ENCODE measurements at regions not wholly inside any gene's neighbourhood (a gene's known extent, or its start where the extent isn't known, plus 50 kb on each side); places are given as distances from the start of the nearest gene placed in this dataset.

DNA sequence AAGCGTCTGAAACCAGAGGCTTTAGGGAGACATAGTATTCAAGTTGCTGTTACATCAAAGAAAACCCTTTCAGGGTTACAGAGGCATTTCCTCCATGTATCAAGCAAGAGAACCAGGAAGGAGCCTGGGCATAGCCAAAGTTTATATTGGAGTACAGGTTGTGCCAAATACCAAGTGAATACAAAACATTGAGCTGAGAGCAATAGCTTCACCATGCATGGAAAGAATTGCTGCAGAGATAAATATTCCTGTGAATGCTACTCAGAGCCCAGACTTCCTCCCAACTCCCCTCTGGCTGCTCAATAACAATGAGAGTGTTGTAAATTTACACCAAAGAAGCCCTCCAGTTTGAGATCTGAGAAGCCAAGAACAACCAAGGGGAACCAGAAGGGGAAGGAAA, 618.9 kb downstream of the DHX35 start:
- no peaks in the 10 kb centered on the region for H3K4me1 ChIP-seq
- H3K9me3 ChIP-seq (ENCODE audit: control insufficient read depth, low read length) = no peaks in the 10 kb centered on the region
- H3K27me3 ChIP-seq (ENCODE audit: control insufficient read depth, insufficient read depth, low read length) = no peaks in the 10 kb centered on the region
- no peak overlapping the region for H3K9ac ChIP-seq
- H3K79me2 ChIP-seq = no peaks in the 10 kb centered on the region
- H3K36me3 ChIP-seq (ENCODE audit: control insufficient read depth, insufficient read depth, low read length) = no peaks in the 10 kb centered on the region
- H2AFZ ChIP-seq = peak overlapping the region; percentile 9
- TF ChIP-seq, protein P1, sequence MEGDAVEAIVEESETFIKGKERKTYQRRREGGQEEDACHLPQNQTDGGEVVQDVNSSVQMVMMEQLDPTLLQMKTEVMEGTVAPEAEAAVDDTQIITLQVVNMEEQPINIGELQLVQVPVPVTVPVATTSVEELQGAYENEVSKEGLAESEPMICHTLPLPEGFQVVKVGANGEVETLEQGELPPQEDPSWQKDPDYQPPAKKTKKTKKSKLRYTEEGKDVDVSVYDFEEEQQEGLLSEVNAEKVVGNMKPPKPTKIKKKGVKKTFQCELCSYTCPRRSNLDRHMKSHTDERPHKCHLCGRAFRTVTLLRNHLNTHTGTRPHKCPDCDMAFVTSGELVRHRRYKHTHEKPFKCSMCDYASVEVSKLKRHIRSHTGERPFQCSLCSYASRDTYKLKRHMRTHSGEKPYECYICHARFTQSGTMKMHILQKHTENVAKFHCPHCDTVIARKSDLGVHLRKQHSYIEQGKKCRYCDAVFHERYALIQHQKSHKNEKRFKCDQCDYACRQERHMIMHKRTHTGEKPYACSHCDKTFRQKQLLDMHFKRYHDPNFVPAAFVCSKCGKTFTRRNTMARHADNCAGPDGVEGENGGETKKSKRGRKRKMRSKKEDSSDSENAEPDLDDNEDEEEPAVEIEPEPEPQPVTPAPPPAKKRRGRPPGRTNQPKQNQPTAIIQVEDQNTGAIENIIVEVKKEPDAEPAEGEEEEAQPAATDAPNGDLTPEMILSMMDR (IDR thresholded peaks at IDR 0.05) = no peak
- H3K4me2 ChIP-seq (ENCODE audit: low read length) = no peak overlapping the region
- H3K4me3 ChIP-seq (ENCODE audit: low read depth, low read length) = no peak overlapping the region
- no peak overlapping the region for H3K27ac ChIP-seq

DNA sequence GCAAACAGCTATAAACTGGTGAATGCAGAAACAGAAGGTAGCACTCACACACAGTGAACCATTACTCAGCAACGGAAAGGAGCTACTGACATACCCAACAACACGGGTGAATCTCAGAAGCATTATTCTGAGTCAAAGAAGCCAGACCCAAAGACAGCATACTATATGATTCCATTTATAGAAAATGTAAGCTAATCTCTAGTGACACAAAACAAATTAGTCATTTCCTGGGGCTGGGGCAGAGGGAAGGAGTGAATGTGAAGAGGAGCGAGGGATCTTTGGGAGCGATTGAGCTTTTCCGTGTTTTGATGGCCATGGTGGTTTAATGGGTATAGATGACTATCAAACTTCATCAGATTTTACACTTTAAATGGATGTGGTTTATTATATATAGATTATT, 614.6 kb downstream of the DHX35 start:
- Histone ChIP-seq H3K4me1 (no peaks in the 10 kb centered on the region), H3K36me3 (ENCODE audit: control insufficient read depth, insufficient read depth, low read length) (no peaks in the 10 kb centered on the region), H3K4me3 (ENCODE audit: low read depth, low read length) (no peak overlapping the region), H3K9ac (no peak overlapping the region), H3K27me3 (ENCODE audit: control insufficient read depth, insufficient read depth, low read length) (no peaks in the 10 kb centered on the region), H3K79me2 (no peaks in the 10 kb centered on the region), H3K9me3 (ENCODE audit: control insufficient read depth, low read length) (no peaks in the 10 kb centered on the region), H3K4me2 (ENCODE audit: low read length) (no peak overlapping the region), H2AFZ (no peak overlapping the region), H3K27ac (no peak overlapping the region)
- TF ChIP-seq, protein P1 (IDR thresholded peaks at IDR 0.05) = no peak

DNA sequence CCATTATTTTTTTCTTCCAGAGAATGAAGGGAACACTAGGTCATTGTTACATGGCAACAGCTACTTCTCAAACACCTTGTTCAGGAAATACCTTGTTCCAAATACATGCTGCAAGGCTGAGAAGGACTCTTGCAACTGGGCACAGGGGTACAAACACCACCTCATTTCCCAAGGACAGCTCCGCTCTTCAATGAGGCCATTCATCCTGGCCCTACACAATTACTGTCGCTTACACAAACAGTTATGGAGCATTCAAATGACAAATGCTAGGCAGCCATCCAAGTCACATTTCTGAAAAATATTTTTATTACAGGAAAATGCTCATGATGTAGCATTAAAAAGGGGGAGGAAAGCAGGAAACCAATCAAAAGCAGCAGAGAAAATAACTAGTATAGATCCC, 611.9 kb downstream of the DHX35 start:
- Histone ChIP-seq H3K9ac (no peak overlapping the region), H2AFZ (no peak overlapping the region), H3K27me3 (ENCODE audit: control insufficient read depth, insufficient read depth, low read length) (no peaks in the 10 kb centered on the region), H3K9me3 (ENCODE audit: control insufficient read depth, low read length) (no peaks in the 10 kb centered on the region), H3K36me3 (ENCODE audit: control insufficient read depth, insufficient read depth, low read length) (no peaks in the 10 kb centered on the region), H3K79me2 (no peaks in the 10 kb centered on the region), H3K4me3 (ENCODE audit: low read depth, low read length) (no peak overlapping the region), H3K4me2 (ENCODE audit: low read length) (no peak overlapping the region), H3K27ac (no peak overlapping the region), H3K4me1 (no peaks in the 10 kb centered on the region)
- TF ChIP-seq, protein P1 (IDR thresholded peaks at IDR 0.05) = no peak

DNA sequence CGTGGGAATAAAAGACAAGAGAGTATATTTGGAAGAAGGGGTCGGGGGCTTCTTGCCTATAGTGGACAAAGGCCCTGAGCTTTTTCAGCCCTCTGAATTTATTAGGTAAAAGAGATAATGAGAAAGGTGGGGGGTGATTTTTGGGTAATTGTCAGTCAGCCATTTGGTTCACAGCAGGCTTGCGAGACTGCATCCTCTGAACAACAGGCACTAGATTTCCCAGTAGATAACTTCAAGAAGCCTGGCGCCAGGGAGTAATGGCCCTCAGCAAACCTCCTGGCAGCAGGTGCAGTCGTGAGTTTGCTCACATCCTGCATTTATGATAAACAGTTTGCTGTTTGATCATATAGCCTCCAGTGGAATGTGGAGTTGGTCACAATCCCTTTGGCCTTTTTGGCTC, 609.0 kb downstream of the DHX35 start:
- Histone ChIP-seq H3K4me2 (ENCODE audit: low read length) (no peak overlapping the region), H3K9me3 (ENCODE audit: control insufficient read depth, low read length) (no peaks in the 10 kb centered on the region), H3K4me1 (no peaks in the 10 kb centered on the region), H3K27ac (no peak overlapping the region), H3K79me2 (no peaks in the 10 kb centered on the region), H3K4me3 (ENCODE audit: low read depth, low read length) (no peak overlapping the region), H2AFZ (no peak overlapping the region), H3K9ac (no peak overlapping the region), H3K36me3 (ENCODE audit: control insufficient read depth, insufficient read depth, low read length) (no peaks in the 10 kb centered on the region), H3K27me3 (ENCODE audit: control insufficient read depth, insufficient read depth, low read length) (no peaks in the 10 kb centered on the region)
- TF ChIP-seq, protein P1 (IDR thresholded peaks at IDR 0.05) = no peak

DNA sequence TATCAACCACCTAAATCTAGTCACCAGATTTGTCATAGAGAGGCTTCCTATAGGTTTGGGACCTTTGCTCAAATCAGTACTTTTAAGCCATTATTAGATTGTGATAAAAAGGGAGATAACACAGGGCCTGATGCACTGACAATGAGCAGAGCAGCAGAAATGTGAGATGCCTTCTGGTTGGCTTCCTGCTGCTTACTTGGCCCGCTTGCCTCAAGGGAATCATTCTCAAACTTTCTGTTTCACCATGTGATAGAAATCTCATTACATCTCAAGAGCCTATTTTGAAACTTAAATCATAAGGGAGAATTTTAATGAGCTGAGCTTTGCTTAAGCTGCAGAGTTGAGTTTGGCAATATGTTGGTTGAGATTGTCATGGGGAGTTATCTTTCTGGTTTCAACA, 606.0 kb downstream of the DHX35 start:
- Histone ChIP-seq H3K4me3 (ENCODE audit: low read depth, low read length) (no peak overlapping the region), H3K9ac (no peak overlapping the region), H3K27me3 (ENCODE audit: control insufficient read depth, insufficient read depth, low read length) (no peaks in the 10 kb centered on the region), H3K9me3 (ENCODE audit: control insufficient read depth, low read length) (no peaks in the 10 kb centered on the region), H3K27ac (no peak overlapping the region), H3K4me1 (no peaks in the 10 kb centered on the region), H2AFZ (no peak overlapping the region), H3K4me2 (ENCODE audit: low read length) (no peak overlapping the region), H3K36me3 (ENCODE audit: control insufficient read depth, insufficient read depth, low read length) (no peaks in the 10 kb centered on the region), H3K79me2 (no peaks in the 10 kb centered on the region)
- TF ChIP-seq, protein P1 (IDR thresholded peaks at IDR 0.05) = no peak

Data from parathyroid adenoma (tissue), 2 donors.